Astrocyte (in vitro differentiated cells and primary cell): ENCODE measurements at regions not wholly inside any gene's neighbourhood (a gene's known extent, or its start where the extent isn't known, plus 50 kb on each side); places are given as distances from the start of the nearest gene placed in this dataset.

Experiments used
- DNase-seq: peaks from one replicate; pipeline ENCODE4 v3.0.0-alpha.2; 2010; ENCODE audit warnings: low read depth
- FAIRE-seq: peaks from 2 replicates; lab custom pipeline; 2011; peaks lifted over from hg19 to GRCh38; lab: Jason Lieb, UNC
- H2AFZ ChIP-seq: 2 replicates; pipeline ENCODE4 v1.6.0; 2012; ENCODE audit warnings: low read depth, low read length, inconsistent platforms
- H3K27ac ChIP-seq: 2 replicates; pipeline ENCODE4 v1.5.1; 2011; ENCODE audit warnings: low read depth, low read length, inconsistent platforms
- H3K27me3 ChIP-seq: 2 replicates; pipeline ENCODE4 v1.6.0; 2011; ENCODE audit warnings: low read length, inconsistent platforms; ENCODE audit not compliant: insufficient read depth
- H3K36me3 ChIP-seq: 2 replicates; pipeline ENCODE4 v1.5.1; 2011; ENCODE audit warnings: low read length, inconsistent platforms; ENCODE audit not compliant: insufficient read depth
- H3K4me1 ChIP-seq: 2 replicates; pipeline ENCODE4 v1.5.1; 2011; ENCODE audit warnings: low read length, inconsistent platforms; ENCODE audit not compliant: insufficient read depth
- H3K4me2 ChIP-seq: 2 replicates; pipeline ENCODE4 v1.6.0; 2012; ENCODE audit warnings: low read length, inconsistent platforms
- H3K4me3 ChIP-seq: 2 replicates; pipeline ENCODE4 v1.5.1; 2011; ENCODE audit warnings: low read depth, mild to moderate bottlenecking, low read length, inconsistent platforms; ENCODE audit not compliant: insufficient read depth
- H3K79me2 ChIP-seq: 2 replicates; pipeline ENCODE4 v1.6.0; 2012; ENCODE audit warnings: mild to moderate bottlenecking, low read length, inconsistent platforms; ENCODE audit not compliant: insufficient read depth
- H3K9ac ChIP-seq: 2 replicates; pipeline ENCODE4 v1.6.0; 2012; ENCODE audit warnings: mild to moderate bottlenecking, low read length, inconsistent platforms
- H3K9me3 ChIP-seq: 2 replicates; pipeline ENCODE4 v1.5.1; 2012; ENCODE audit warnings: low read depth, mild to moderate bottlenecking, low read length, inconsistent platforms; ENCODE audit not compliant: insufficient read depth
- H4K20me1 ChIP-seq: 2 replicates; pipeline ENCODE4 v1.6.0; 2012; ENCODE audit warnings: low read length, inconsistent platforms; ENCODE audit not compliant: insufficient read depth
- H3K27ac Mint-ChIP-seq: one replicate; pipeline ENCODE4 v1.8.0; 2021; ENCODE audit warnings: mild to moderate bottlenecking, mixed read lengths; ENCODE audit not compliant: unreplicated experiment
- H3K27me3 Mint-ChIP-seq: one replicate; pipeline ENCODE4 v1.8.0; 2021; ENCODE audit warnings: low read depth, mixed read lengths; ENCODE audit not compliant: unreplicated experiment
- H3K36me3 Mint-ChIP-seq: one replicate; pipeline ENCODE4 v1.8.0; 2021; ENCODE audit warnings: low read depth, mixed read lengths; ENCODE audit not compliant: unreplicated experiment
- H3K4me1 Mint-ChIP-seq: one replicate; pipeline ENCODE4 v1.8.0; 2021; ENCODE audit warnings: low read depth, mixed read lengths; ENCODE audit not compliant: unreplicated experiment
- H3K4me3 Mint-ChIP-seq: one replicate; pipeline ENCODE4 v1.8.0; 2021; ENCODE audit warnings: mild to moderate bottlenecking, moderate library complexity, mixed read lengths; ENCODE audit not compliant: unreplicated experiment
- H3K9me3 Mint-ChIP-seq: one replicate; pipeline ENCODE4 v1.8.0; 2021; ENCODE audit warnings: mild to moderate bottlenecking, mixed read lengths; ENCODE audit not compliant: unreplicated experiment
- CTCF ChIP-seq: IDR thresholded peaks from 2 replicates; pipeline ENCODE4 v1.5.1; 2011; ENCODE audit warnings: low read depth, mild to moderate bottlenecking, inconsistent platforms, low read length, moderate library complexity; ENCODE audit not compliant: insufficient read depth
- EZH2 ChIP-seq: IDR thresholded peaks from 2 replicates; pipeline ENCODE4 v1.6.1; 2012; ENCODE audit warnings: mild to moderate bottlenecking, low read length, inconsistent platforms; ENCODE audit not compliant: insufficient read depth

- Mint-ChIP-seq H3K27me3 (peaks cover 11% of the 10 kb centered on the region), H3K9me3 (peaks cover 2% of the 10 kb centered on the region), H3K27ac (no peak overlapping the region), H3K4me1 (peaks cover 4% of the 10 kb centered on the region), H3K36me3 (no peaks in the 10 kb centered on the region), H3K4me3 (no peak overlapping the region)
- TF ChIP-seq EZH2 (no peak), CTCF (no peak)
- Histone ChIP-seq H4K20me1 (no peaks in the 10 kb centered on the region), H3K9me3 (no peaks in the 10 kb centered on the region), H3K27me3 (no peaks in the 10 kb centered on the region), H3K36me3 (no peaks in the 10 kb centered on the region), H2AFZ (no peak overlapping the region), H3K4me1 (peaks cover 21% of the 10 kb centered on the region), H3K9ac (no peak overlapping the region), H3K27ac (no peak overlapping the region), H3K4me3 (no peak overlapping the region), H3K79me2 (no peaks in the 10 kb centered on the region), H3K4me2 (no peak overlapping the region)
- no peak for DNase-seq
- no peak for FAIRE-seq
Measured at GRCh38 chr21:41651406-41651805, 115.4 kb downstream of the RIPK4 start.

GRCh38 chr21:41650526-41651145 is 116.2 kb downstream of the RIPK4 start:
- peaks cover 11% of the 10 kb centered on the region for H3K27me3 Mint-ChIP-seq
- DNase-seq: no peak
- no peaks in the 10 kb centered on the region for H3K79me2 ChIP-seq
- H3K27ac Mint-ChIP-seq: no peak overlapping the region
- H3K9me3 ChIP-seq: no peaks in the 10 kb centered on the region
- H3K4me3 ChIP-seq: no peak overlapping the region
- no peak overlapping the region for H2AFZ ChIP-seq
- no peak overlapping the region for H3K4me2 ChIP-seq
- no peak overlapping the region for H3K9ac ChIP-seq
- H3K27me3 ChIP-seq: no peaks in the 10 kb centered on the region
- no peaks in the 10 kb centered on the region for H3K36me3 Mint-ChIP-seq
- H3K27ac ChIP-seq: no peak overlapping the region
- no peak overlapping the region for H3K4me3 Mint-ChIP-seq
- peaks cover 4% of the 10 kb centered on the region for H3K4me1 Mint-ChIP-seq
- no peaks in the 10 kb centered on the region for H3K36me3 ChIP-seq
- peaks cover 2% of the 10 kb centered on the region for H3K9me3 Mint-ChIP-seq
- H4K20me1 ChIP-seq: no peaks in the 10 kb centered on the region
- no peak for FAIRE-seq
- no peak for TF ChIP-seq EZH2
- no peak for TF ChIP-seq CTCF
- H3K4me1 ChIP-seq: peaks cover 21% of the 10 kb centered on the region

GRCh38 chr21:41648591-41649031 is 118.2 kb downstream of the RIPK4 start:
- FAIRE-seq: no peak
- peaks cover 11% of the 10 kb centered on the region for H3K27me3 Mint-ChIP-seq
- H3K9me3 Mint-ChIP-seq: no peaks in the 10 kb centered on the region
- no peak overlapping the region for H3K9ac ChIP-seq
- H3K79me2 ChIP-seq: no peaks in the 10 kb centered on the region
- H3K4me2 ChIP-seq: peak overlapping the region; percentile 14
- peaks cover 16% of the 10 kb centered on the region for H3K4me1 ChIP-seq
- no peaks in the 10 kb centered on the region for H3K9me3 ChIP-seq
- H3K27me3 ChIP-seq: no peaks in the 10 kb centered on the region
- peak; percentile 79 for DNase-seq
- H3K27ac ChIP-seq: no peak overlapping the region
- no peaks in the 10 kb centered on the region for H3K36me3 ChIP-seq
- H3K27ac Mint-ChIP-seq: no peak overlapping the region
- no peak overlapping the region for H3K4me3 Mint-ChIP-seq
- no peak overlapping the region for H2AFZ ChIP-seq
- TF ChIP-seq CTCF (no peak), EZH2 (no peak)
- H4K20me1 ChIP-seq: no peaks in the 10 kb centered on the region
- H3K36me3 Mint-ChIP-seq: no peaks in the 10 kb centered on the region
- no peak overlapping the region for H3K4me3 ChIP-seq
- peaks cover 4% of the 10 kb centered on the region for H3K4me1 Mint-ChIP-seq
